ENCODE measurements at regions not wholly inside any gene's neighbourhood (a gene's known extent, or its start where the extent isn't known, plus 50 kb on each side); places are given as distances from the start of the nearest gene placed in this dataset.

GRCh38 chr20:56799187-56799586 is 170.1 kb downstream of the TFAP2C start:
- no peaks in the 10 kb centered on the region for H3K9me2 ChIP-seq (ENCODE audit: low read depth, low read length)

GRCh38 chr20:56800088-56800487 is 171.0 kb downstream of the TFAP2C start:
- H3K27ac ChIP-seq (ENCODE audit: low read depth, low read length, poor library complexity, severe bottlenecking) = no peak overlapping the region
- H4K20me1 ChIP-seq (ENCODE audit: insufficient read depth, low read length) = no peaks in the 10 kb centered on the region
- no peaks in the 10 kb centered on the region for H3K9me2 ChIP-seq (ENCODE audit: low read depth, low read length)
- no peaks in the 10 kb centered on the region for H3K36me3 ChIP-seq (ENCODE audit: insufficient read depth, low read length)
- no peaks in the 10 kb centered on the region for H3F3A ChIP-seq (ENCODE audit: insufficient read depth, low read length)
- H3K9ac ChIP-seq (ENCODE audit: low read length) = no peak overlapping the region
- peaks cover 11% of the 10 kb centered on the region; the same call in 1 of the 2 replicates for H3K27me3 ChIP-seq (ENCODE audit: insufficient read depth, low read length)
- H3K4me2 ChIP-seq (ENCODE audit: low read length) = no peak overlapping the region
- no peak for TF ChIP-seq EZH2 (IDR thresholded peaks at IDR 0.05; ENCODE audit: borderline replicate concordance, low read length)
- no peak for TF ChIP-seq CTCF (IDR thresholded peaks at IDR 0.05; ENCODE audit: low read length)
- no peak overlapping the region for H2AFZ ChIP-seq (ENCODE audit: low read length)
- no peaks in the 10 kb centered on the region for H3K79me2 ChIP-seq (ENCODE audit: insufficient read depth, low read length)
- no peak overlapping the region for H3K4me3 ChIP-seq (ENCODE audit: low read depth, low read length, poor library complexity, severe bottlenecking)
- H3K9me3 ChIP-seq (ENCODE audit: low read length) = no peaks in the 10 kb centered on the region
- no peaks in the 10 kb centered on the region for H3K4me1 ChIP-seq (ENCODE audit: insufficient read depth, low read length, severe bottlenecking)

More at GRCh38 chr20:56799187-56799586, 170.1 kb downstream of the TFAP2C start:
- H3K79me2 ChIP-seq (ENCODE audit: insufficient read depth, low read length) = no peaks in the 10 kb centered on the region
- H3K9me3 ChIP-seq (ENCODE audit: low read length) = no peaks in the 10 kb centered on the region
- H3F3A ChIP-seq (ENCODE audit: insufficient read depth, low read length) = no peaks in the 10 kb centered on the region
- H3K4me2 ChIP-seq (ENCODE audit: low read length) = no peak overlapping the region
- TF ChIP-seq CTCF (IDR thresholded peaks at IDR 0.05; ENCODE audit: low read length) (no peak), EZH2 (IDR thresholded peaks at IDR 0.05; ENCODE audit: borderline replicate concordance, low read length) (no peak)
- H3K27me3 ChIP-seq (ENCODE audit: insufficient read depth, low read length) = peaks cover 11% of the 10 kb centered on the region; the same call in 1 of the 2 replicates
- H3K27ac ChIP-seq (ENCODE audit: low read depth, low read length, poor library complexity, severe bottlenecking) = no peak overlapping the region
- H3K4me3 ChIP-seq (ENCODE audit: low read depth, low read length, poor library complexity, severe bottlenecking) = no peak overlapping the region
- no peaks in the 10 kb centered on the region for H3K4me1 ChIP-seq (ENCODE audit: insufficient read depth, low read length, severe bottlenecking)
- H3K9ac ChIP-seq (ENCODE audit: low read length) = no peak overlapping the region
- no peaks in the 10 kb centered on the region for H3K36me3 ChIP-seq (ENCODE audit: insufficient read depth, low read length)
- no peak overlapping the region for H2AFZ ChIP-seq (ENCODE audit: low read length)
- no peaks in the 10 kb centered on the region for H4K20me1 ChIP-seq (ENCODE audit: insufficient read depth, low read length)

GRCh38 chr20:56801971-56802755 is 173.1 kb downstream of the TFAP2C start:
- H3K27me3 ChIP-seq (ENCODE audit: insufficient read depth, low read length) = peaks cover 11% of the 10 kb centered on the region; the same call in 1 of the 2 replicates
- H3K36me3 ChIP-seq (ENCODE audit: insufficient read depth, low read length) = no peaks in the 10 kb centered on the region
- no peaks in the 10 kb centered on the region for H3K4me1 ChIP-seq (ENCODE audit: insufficient read depth, low read length, severe bottlenecking)
- no peaks in the 10 kb centered on the region for H3K9me2 ChIP-seq (ENCODE audit: low read depth, low read length)
- H3K4me2 ChIP-seq (ENCODE audit: low read length) = no peak overlapping the region
- no peaks in the 10 kb centered on the region for H3F3A ChIP-seq (ENCODE audit: insufficient read depth, low read length)
- no peaks in the 10 kb centered on the region for H4K20me1 ChIP-seq (ENCODE audit: insufficient read depth, low read length)
- TF ChIP-seq EZH2 (IDR thresholded peaks at IDR 0.05; ENCODE audit: borderline replicate concordance, low read length) = no peak
- no peak for TF ChIP-seq CTCF (IDR thresholded peaks at IDR 0.05; ENCODE audit: low read length)
- no peaks in the 10 kb centered on the region for H3K9me3 ChIP-seq (ENCODE audit: low read length)
- no peak overlapping the region for H2AFZ ChIP-seq (ENCODE audit: low read length)
- H3K27ac ChIP-seq (ENCODE audit: low read depth, low read length, poor library complexity, severe bottlenecking) = no peak overlapping the region
- no peak overlapping the region for H3K9ac ChIP-seq (ENCODE audit: low read length)
- no peak overlapping the region for H3K4me3 ChIP-seq (ENCODE audit: low read depth, low read length, poor library complexity, severe bottlenecking)
- no peaks in the 10 kb centered on the region for H3K79me2 ChIP-seq (ENCODE audit: insufficient read depth, low read length)
